IPS DF 6.9 (cell line): ENCODE measurements at regions not wholly inside any gene's neighbourhood (a gene's known extent, or its start where the extent isn't known, plus 50 kb on each side); places are given as distances from the start of the nearest gene placed in this dataset.
"Not testable (repeated sequence)": the region's sequence is repeated elsewhere in the genome, so short reads cannot be mapped to it uniquely, and the experiment has no call there.

Experiments
- DNase-seq: peaks from one replicate; pipeline ENCODE4 v3.0.0-alpha.2; 2013; ENCODE audit warnings: low read depth, low spot score
- H3K27ac ChIP-seq: one replicate; pipeline ENCODE4 v1.5.1; 2013; ENCODE audit warnings: low read length, control low read depth
- H3K27me3 ChIP-seq: 2 replicates; pipeline ENCODE4 v1.6.1; 2013; ENCODE audit warnings: mild to moderate bottlenecking, low read length; ENCODE audit not compliant: control insufficient read depth, insufficient read depth
- H3K36me3 ChIP-seq: 2 replicates; pipeline ENCODE4 v1.6.1; 2013; ENCODE audit warnings: low read length; ENCODE audit not compliant: control insufficient read depth, insufficient read depth
- H3K4me1 ChIP-seq: 2 replicates; pipeline ENCODE4 v1.6.1; 2013; ENCODE audit warnings: low read length; ENCODE audit not compliant: control insufficient read depth, insufficient read depth
- H3K4me3 ChIP-seq: 2 replicates; pipeline ENCODE4 v1.5.1; 2013; ENCODE audit warnings: mild to moderate bottlenecking, low read length
- H3K9me3 ChIP-seq: 2 replicates; pipeline ENCODE4 v1.6.1; 2013; ENCODE audit warnings: low read length, inconsistent platforms; ENCODE audit not compliant: control insufficient read depth, insufficient read depth
- WGBS: extraction: QIAGEN DNeasy Blood & Tissue Kit; methylation state at CpG from one replicate; pipeline ENCODE4 v1.1.7; 2013; ENCODE audit warnings: mixed read lengths, missing lambda C conversion rate; ENCODE audit not compliant: insufficient read length, insufficient coverage; 5-methylcytosine and 5-hydroxymethylcytosine counted together

GRCh38 chr5:79890119-79890929 lies 100.7 kb downstream of the MTX3 start:
- Histone ChIP-seq H3K4me3 (no peak overlapping the region), H3K27me3 (no peaks in the 10 kb centered on the region), H3K27ac (no peak overlapping the region), H3K4me1 (no peaks in the 10 kb centered on the region), H3K36me3 (no peaks in the 10 kb centered on the region), H3K9me3 (no peaks in the 10 kb centered on the region)
- no CpG with 5 or more reads among the region's 4 CpGs for WGBS
- no peak for DNase-seq

GRCh38 chr5:79888643-79889042 lies 102.4 kb downstream of the MTX3 start:
- no peak overlapping the region for H3K27ac ChIP-seq
- no CpG with 5 or more reads among the region's 2 CpGs for whole genome bisulfite sequencing
- no peaks in the 10 kb centered on the region for H3K9me3 ChIP-seq
- DNase-seq, result no peak
- H3K36me3 ChIP-seq, result no peaks in the 10 kb centered on the region
- H3K4me3 ChIP-seq, result no peak overlapping the region
- no peaks in the 10 kb centered on the region for H3K4me1 ChIP-seq
- H3K27me3 ChIP-seq, result no peaks in the 10 kb centered on the region

- Histone ChIP-seq H3K27me3 (no peaks in the 10 kb centered on the region), H3K4me3 (no peak overlapping the region), H3K4me1 (no peaks in the 10 kb centered on the region), H3K27ac (no peak overlapping the region), H3K36me3 (no peaks in the 10 kb centered on the region), H3K9me3 (no peaks in the 10 kb centered on the region)
- no CpG with 5 or more reads among the region's 10 CpGs for WGBS
- no peak for DNase-seq
Measured at GRCh38 chr5:79886925-79887655, 104.0 kb downstream of the MTX3 start.

- Histone ChIP-seq H3K27ac (no peak overlapping the region), H3K4me3 (no peak overlapping the region), H3K27me3 (no peaks in the 10 kb centered on the region), H3K36me3 (no peaks in the 10 kb centered on the region), H3K9me3 (no peaks in the 10 kb centered on the region), H3K4me1 (no peaks in the 10 kb centered on the region)
- no peak for DNase-seq
- no CpG with 5 or more reads among the region's 5 CpGs for WGBS
Measured at GRCh38 chr5:79886456-79886855, 104.6 kb downstream of the MTX3 start.

GRCh38 chr5:79879880-79880279 lies 111.2 kb downstream of the MTX3 start:
- H3K27ac ChIP-seq, H3K36me3 ChIP-seq, H3K9me3 ChIP-seq, H3K27me3 ChIP-seq, H3K4me1 ChIP-seq, H3K4me3 ChIP-seq, DNase-seq: not testable (repeated sequence)
- no CpG with 5 or more reads among the region's 1 CpG for WGBS

- H3K36me3 ChIP-seq, result no peaks in the 10 kb centered on the region
- H3K27ac ChIP-seq, result no peak overlapping the region
- H3K9me3 ChIP-seq, result no peaks in the 10 kb centered on the region; the same call in 1 of the 2 replicates
- H3K4me3 ChIP-seq, result no peak overlapping the region
- no CpG with 5 or more reads among the region's 5 CpGs for WGBS
- peak; percentile 35 for DNase-seq
- H3K4me1 ChIP-seq, result no peaks in the 10 kb centered on the region
- no peaks in the 10 kb centered on the region for H3K27me3 ChIP-seq
Measured at GRCh38 chr5:79878721-79879336, 112.2 kb downstream of the MTX3 start.

- WGBS, result no CpG with 5 or more reads among the region's 5 CpGs
Measured at GRCh38 chr5:79878136-79878679, 112.9 kb downstream of the MTX3 start.

GRCh38 chr5:79876456-79876855 lies 114.6 kb downstream of the MTX3 start:
- Histone ChIP-seq H3K4me1 (no peaks in the 10 kb centered on the region), H3K27ac (no peak overlapping the region), H3K4me3 (no peak overlapping the region), H3K9me3 (no peaks in the 10 kb centered on the region; the same call in 1 of the 2 replicates), H3K27me3 (no peaks in the 10 kb centered on the region), H3K36me3 (no peaks in the 10 kb centered on the region)
- DNase-seq, result no peak
- WGBS, result no CpG with 5 or more reads among the region's 1 CpG

More at GRCh38 chr5:79878136-79878679, 112.9 kb downstream of the MTX3 start:
- no peak for DNase-seq
- Histone ChIP-seq H3K27me3 (no peaks in the 10 kb centered on the region), H3K4me3 (no peak overlapping the region), H3K27ac (no peak overlapping the region), H3K36me3 (no peaks in the 10 kb centered on the region), H3K4me1 (no peaks in the 10 kb centered on the region), H3K9me3 (no peaks in the 10 kb centered on the region; the same call in 1 of the 2 replicates)

GRCh38 chr5:79875230-79875629 lies 115.8 kb downstream of the MTX3 start:
- DNase-seq, result no peak
- no CpG with 5 or more reads among the region's 10 CpGs for WGBS
- H3K4me1 ChIP-seq, result no peaks in the 10 kb centered on the region
- no peaks in the 10 kb centered on the region; the same call in 1 of the 2 replicates for H3K9me3 ChIP-seq
- no peaks in the 10 kb centered on the region; the same call in 1 of the 2 replicates for H3K27me3 ChIP-seq
- no peak overlapping the region for H3K4me3 ChIP-seq
- no peak overlapping the region for H3K27ac ChIP-seq
- H3K36me3 ChIP-seq, result no peaks in the 10 kb centered on the region

- WGBS, result no CpG with 5 or more reads among the region's 8 CpGs
Measured at GRCh38 chr5:79873187-79873586, 117.9 kb downstream of the MTX3 start.

More at GRCh38 chr5:79873187-79873586, 117.9 kb downstream of the MTX3 start:
- Histone ChIP-seq H3K27ac (no peak overlapping the region), H3K9me3 (no peaks in the 10 kb centered on the region), H3K27me3 (no peaks in the 10 kb centered on the region; the same call in 1 of the 2 replicates), H3K4me1 (no peaks in the 10 kb centered on the region), H3K36me3 (no peaks in the 10 kb centered on the region), H3K4me3 (no peak overlapping the region)
- DNase-seq, result no peak
